ENCODE measurements at regions not wholly inside any gene's neighbourhood (a gene's known extent, or its start where the extent isn't known, plus 50 kb on each side); places are given as distances from the start of the nearest gene placed in this dataset.

DNA sequence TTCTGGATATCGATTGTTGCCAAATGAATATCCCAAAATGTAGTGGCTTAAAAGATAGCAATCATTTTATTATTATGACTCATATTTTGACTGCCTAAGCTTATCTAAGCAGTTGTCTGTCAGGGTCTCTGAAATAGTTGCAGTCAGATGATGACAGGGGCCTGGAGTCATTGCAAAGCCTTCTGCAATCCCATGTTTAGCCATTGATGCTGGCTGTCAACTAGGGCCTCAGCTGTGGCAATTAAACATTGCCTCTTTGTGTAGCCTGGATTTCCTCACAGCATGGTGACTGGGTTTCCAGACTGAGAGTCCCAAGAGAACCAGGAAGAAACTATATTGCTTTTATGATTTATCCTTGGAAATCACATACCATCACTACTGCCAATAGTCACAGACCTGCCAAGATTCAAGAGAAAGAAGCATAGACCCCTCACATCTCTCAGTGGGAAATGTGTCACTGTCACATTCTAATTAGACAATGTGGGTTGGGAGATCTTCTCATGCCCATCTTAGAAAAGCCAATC is 227.3 kb upstream of the NOCT start:
- TF ChIP-seq, protein P1, sequence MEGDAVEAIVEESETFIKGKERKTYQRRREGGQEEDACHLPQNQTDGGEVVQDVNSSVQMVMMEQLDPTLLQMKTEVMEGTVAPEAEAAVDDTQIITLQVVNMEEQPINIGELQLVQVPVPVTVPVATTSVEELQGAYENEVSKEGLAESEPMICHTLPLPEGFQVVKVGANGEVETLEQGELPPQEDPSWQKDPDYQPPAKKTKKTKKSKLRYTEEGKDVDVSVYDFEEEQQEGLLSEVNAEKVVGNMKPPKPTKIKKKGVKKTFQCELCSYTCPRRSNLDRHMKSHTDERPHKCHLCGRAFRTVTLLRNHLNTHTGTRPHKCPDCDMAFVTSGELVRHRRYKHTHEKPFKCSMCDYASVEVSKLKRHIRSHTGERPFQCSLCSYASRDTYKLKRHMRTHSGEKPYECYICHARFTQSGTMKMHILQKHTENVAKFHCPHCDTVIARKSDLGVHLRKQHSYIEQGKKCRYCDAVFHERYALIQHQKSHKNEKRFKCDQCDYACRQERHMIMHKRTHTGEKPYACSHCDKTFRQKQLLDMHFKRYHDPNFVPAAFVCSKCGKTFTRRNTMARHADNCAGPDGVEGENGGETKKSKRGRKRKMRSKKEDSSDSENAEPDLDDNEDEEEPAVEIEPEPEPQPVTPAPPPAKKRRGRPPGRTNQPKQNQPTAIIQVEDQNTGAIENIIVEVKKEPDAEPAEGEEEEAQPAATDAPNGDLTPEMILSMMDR (IDR thresholded peaks at IDR 0.05): no peak
- TF ChIP-seq EP300 (IDR thresholded peaks at IDR 0.05): no peak

All from esophagus muscularis mucosa (tissue), 3 donors.